ENCODE measurements at regions not wholly inside any gene's neighbourhood (a gene's known extent, or its start where the extent isn't known, plus 50 kb on each side); places are given as distances from the start of the nearest gene placed in this dataset.

GRCh38 chr12:61291647-61292046, 968.6 kb upstream of the USP15 start:
- WGBS, 2 experiments (ENCODE audit: extremely low coverage in 1 of 2, insufficient coverage in 1 of 2, insufficient read length in 1 of 2, insufficient replicate concordance in 2 of 2, low coverage in 1 of 2, low lambda C conversion rate in 2 of 2, missing lambda C conversion rate in 1 of 2): 94% methylated on average over 2 of the region's 2 CpGs; no CpG with 5 or more reads in 1 of the 2 experiments
- Histone ChIP-seq H3K4me2 (ENCODE audit: insufficient read depth in 1 of 2, low read depth in 2 of 2, low read length in 2 of 2) (no peak overlapping the region), H2BK12ac (ENCODE audit: low read depth, low read length) (no peak overlapping the region), H2BK15ac (ENCODE audit: low read length) (no peak overlapping the region), H3K4me3 (ENCODE audit: extremely low read depth in 1 of 4, insufficient read depth in 2 of 4, low read depth in 3 of 4, low read length in 4 of 4) (no peak overlapping the region), H2BK20ac (ENCODE audit: low read length) (no peak overlapping the region), H3K18ac (ENCODE audit: extremely low read depth, low read length) (no peak overlapping the region), H4K20me1 (replicated peaks in 1 of 2; ENCODE audit: control insufficient read depth in 1 of 2, insufficient read depth in 2 of 2, low read length in 2 of 2) (no peaks in the 10 kb centered on the region), H3K14ac (ENCODE audit: insufficient read length) (no peak overlapping the region), H2BK5ac (ENCODE audit: low read depth, low read length) (no peak overlapping the region), H3K79me1 (ENCODE audit: low read depth, low read length) (no peaks in the 10 kb centered on the region), H4K8ac (ENCODE audit: extremely low read depth, insufficient read depth, low read length) (no peak overlapping the region), H4K5ac (ENCODE audit: insufficient read length, low read depth, low read length) (no peak overlapping the region), H3K23me2 (ENCODE audit: low read depth, low read length) (no peaks in the 10 kb centered on the region), H2BK120ac (replicated peaks; ENCODE audit: low read depth, low read length) (no peak overlapping the region), H3K4me1 (replicated peaks in 1 of 4; ENCODE audit: control insufficient read depth in 3 of 4, insufficient read depth in 4 of 4, low read length in 3 of 4) (no peaks in the 10 kb centered on the region), H3K36me3 (ENCODE audit: control insufficient read depth in 2 of 4, insufficient read depth in 4 of 4, low read length in 3 of 4) (no peaks in the 10 kb centered on the region), H3K56ac (replicated peaks; ENCODE audit: insufficient read length, low read depth, low read length) (no peak overlapping the region), H4K91ac (replicated peaks; ENCODE audit: insufficient read length, low read length) (no peak overlapping the region), H3K23ac (ENCODE audit: insufficient read length) (no peak overlapping the region), H3K79me2 (ENCODE audit: control insufficient read depth in 1 of 2, insufficient read depth in 2 of 2, low read length in 2 of 2) (no peaks in the 10 kb centered on the region), H3K4ac (replicated peaks; ENCODE audit: insufficient read length, low read depth, low read length) (no peak overlapping the region), H3K27ac (ENCODE audit: low read depth, low read length) (no peak overlapping the region), H3K27me3 (replicated peaks in 1 of 4; ENCODE audit: control insufficient read depth in 3 of 4, extremely low read depth in 1 of 4, insufficient read depth in 3 of 4, low read length in 3 of 4) (no peaks in the 10 kb centered on the region), H2AK5ac (ENCODE audit: low read depth, low read length) (no peak overlapping the region), H2AFZ (ENCODE audit: low read length) (no peak overlapping the region), H3K9ac (replicated peaks in 1 of 4; ENCODE audit: extremely low read depth in 1 of 4, low read depth in 3 of 4, low read length in 3 of 4) (no peak overlapping the region), H3K9me3 (ENCODE audit: insufficient read depth in 2 of 2, low read depth in 1 of 2, low read length in 1 of 2) (peaks cover 16 to 21% of the 10 kb centered on the region in 2 experiments)
- FAIRE-seq (no peak), DNase-seq (ENCODE audit: low read depth in 1 of 2, low spot score in 2 of 2) (no peak)
- POLR2A ChIA-PET (ENCODE audit: partially characterized antibody): no interaction called here
- no peak for TF ChIP-seq TAF1 (IDR thresholded peaks at IDR 0.05; ENCODE audit: low read depth, low read length)
- TF ChIP-seq SRF (IDR thresholded peaks at IDR 0.05; ENCODE audit: low read depth, low read length): no peak
- no peak for TF ChIP-seq HDAC6 (IDR thresholded peaks at IDR 0.05; ENCODE audit: low read depth, low read length)
- TF ChIP-seq POLR2AphosphoS5 (IDR thresholded peaks at IDR 0.05; ENCODE audit: low read depth, low read length): no peak
- TF ChIP-seq HDAC2 (IDR thresholded peaks at IDR 0.05; ENCODE audit: borderline replicate concordance in 1 of 2, low read depth in 2 of 2, low read length in 2 of 2): no peak
- no peak for TF ChIP-seq KDM5A (IDR thresholded peaks at IDR 0.05; ENCODE audit: low read length)
- TF ChIP-seq EZH2 (IDR thresholded peaks at IDR 0.05; ENCODE audit: low read depth, low read length, severe bottlenecking): no peak
- no peak for TF ChIP-seq SUZ12 (IDR thresholded peaks at IDR 0.05; ENCODE audit: low read length)
- no peak for TF ChIP-seq CBX8 (IDR thresholded peaks at IDR 0.05; ENCODE audit: borderline replicate concordance, low read depth, low read length)
- no peak for TF ChIP-seq ASH2L (IDR thresholded peaks at IDR 0.05; ENCODE audit: low read length)
- TF ChIP-seq CEBPB (IDR thresholded peaks at IDR 0.05; ENCODE audit: low read depth, low read length): no peak
- no peak for TF ChIP-seq YY1 (IDR thresholded peaks at IDR 0.05; ENCODE audit: low read depth, low read length)
- CTCF ChIA-PET (ENCODE audit: partially characterized antibody): no interaction called here
